GM23338 (cell line): ENCODE measurements at regions not wholly inside any gene's neighbourhood (a gene's known extent, or its start where the extent isn't known, plus 50 kb on each side); places are given as distances from the start of the nearest gene placed in this dataset.

Experiments used
- ATAC-seq: fragments of 200-7000 bp; cut with Tn5 transposase; 3 replicates; pipeline ENCODE4 v1.9.1; 2020
- DNase-seq: peaks from one replicate; pipeline ENCODE4 v3.0.0-alpha.2; 2015; ENCODE audit warnings: low spot score
- H2AFZ ChIP-seq: fragments of 200-600 bp; sonication (generic); 2 replicates; pipeline ENCODE4 v1.8.0; 2016; ENCODE audit warnings: antibody characterized with exemption, mild to moderate bottlenecking, moderate library complexity
- H3F3A ChIP-seq: fragments of 200-600 bp; sonication (generic); replicated peaks from 2 replicates; pipeline ENCODE4 v1.8.0; 2017; ENCODE audit warnings: antibody characterized with exemption, mixed run types, low read depth
- H3K27ac ChIP-seq: fragments of 200-600 bp; sonication (generic); 2 replicates; pipeline ENCODE4 v1.6.1; 2016; ENCODE audit warnings: low read depth
- H3K27me3 ChIP-seq: fragments of 200-600 bp; sonication (generic); 2 replicates; pipeline ENCODE4 v1.8.0; 2016; ENCODE audit warnings: mild to moderate bottlenecking, mixed run types, moderate library complexity; ENCODE audit not compliant: insufficient read depth
- H3K36me3 ChIP-seq: fragments of 200-600 bp; sonication (generic); 2 replicates; pipeline ENCODE4 v1.8.0; 2016; ENCODE audit warnings: mild to moderate bottlenecking; ENCODE audit not compliant: insufficient read depth
- H3K4me1 ChIP-seq: fragments of 200-600 bp; sonication (generic); 2 replicates; pipeline ENCODE4 v1.8.0; 2016; ENCODE audit warnings: mild to moderate bottlenecking, moderate library complexity; ENCODE audit not compliant: insufficient read depth
- H3K4me2 ChIP-seq: fragments of 200-600 bp; sonication (generic); 2 replicates; pipeline ENCODE4 v1.7.1; 2017; ENCODE audit warnings: mixed run types
- H3K4me3 ChIP-seq: fragments of 200-600 bp; sonication (generic); 2 replicates; pipeline ENCODE4 v1.6.1; 2016; ENCODE audit warnings: mixed run types
- H3K79me2 ChIP-seq: fragments of 200-600 bp; sonication (generic); replicated peaks from 2 replicates; pipeline ENCODE4 v1.8.0; 2017; ENCODE audit warnings: mild to moderate bottlenecking; ENCODE audit not compliant: insufficient read depth
- H3K9me2 ChIP-seq: fragments of 200-600 bp; sonication (generic); 2 replicates; pipeline ENCODE4 v1.8.0; 2017; ENCODE audit not compliant: insufficient read depth
- H4K20me1 ChIP-seq: fragments of 200-600 bp; sonication (generic); replicated peaks from 2 replicates; pipeline ENCODE4 v1.8.0; 2017; ENCODE audit warnings: mild to moderate bottlenecking; ENCODE audit not compliant: insufficient read depth
- H3K27ac Mint-ChIP-seq: 2 replicates; pipeline ENCODE4 v1.8.0; 2020; ENCODE audit warnings: inconsistent platforms, mild to moderate bottlenecking, moderate library complexity, mixed read lengths
- H3K27me3 Mint-ChIP-seq: 3 replicates; pipeline ENCODE4 v1.8.0; 2022; ENCODE audit warnings: low read depth, mild to moderate bottlenecking, moderate library complexity, mixed read lengths, inconsistent platforms; ENCODE audit not compliant: insufficient read depth, poor library complexity
- H3K36me3 Mint-ChIP-seq: 3 replicates; pipeline ENCODE4 v1.8.0; 2021; ENCODE audit warnings: low read depth, mild to moderate bottlenecking, inconsistent platforms, moderate library complexity, mixed read lengths
- H3K4me1 Mint-ChIP-seq: 3 replicates; pipeline ENCODE4 v1.8.0; 2020; ENCODE audit warnings: mild to moderate bottlenecking, inconsistent platforms, mixed read lengths
- H3K4me3 Mint-ChIP-seq: 3 replicates; pipeline ENCODE4 v1.8.0; 2021; ENCODE audit warnings: moderate library complexity, mild to moderate bottlenecking, inconsistent platforms, mixed read lengths
- H3K9me3 Mint-ChIP-seq: 3 replicates; pipeline ENCODE4 v1.8.0; 2020; ENCODE audit warnings: moderate library complexity, mild to moderate bottlenecking, inconsistent platforms, mixed read lengths
- CREB1 ChIP-seq: fragments of 250-450 bp; sonication (Bioruptor Pico); IDR thresholded peaks from 2 replicates; pipeline ENCODE4 v1.5.0; 2020; ENCODE audit warnings: low read depth, mild to moderate bottlenecking, moderate library complexity
- ETS1 ChIP-seq: IDR thresholded peaks from 2 replicates; pipeline ENCODE4 v1.6.1; 2016; ENCODE audit warnings: antibody characterized with exemption
- EZH2phosphoT487 ChIP-seq: fragments of 200-600 bp; sonication (generic); IDR thresholded peaks from one replicate; pipeline ENCODE4 v1.8.1; 2018; ENCODE audit warnings: antibody characterized with exemption; ENCODE audit not compliant: unreplicated experiment
- REST ChIP-seq: IDR thresholded peaks from one replicate; pipeline ENCODE4 v1.6.1; 2018; ENCODE audit warnings: antibody characterized with exemption; ENCODE audit not compliant: unreplicated experiment
- ZNF114 ChIP-seq: fragments of 250-450 bp; sonication (Bioruptor Pico); IDR thresholded peaks from 2 replicates; pipeline ENCODE4 v1.5.0; 2020; ENCODE audit warnings: mild to moderate bottlenecking, moderate library complexity
- ZNF462 ChIP-seq: fragments of 250-450 bp; sonication (Bioruptor Pico); IDR thresholded peaks from 2 replicates; pipeline ENCODE4 v1.5.0; 2020; ENCODE audit warnings: mild to moderate bottlenecking, moderate library complexity

- TF ChIP-seq ZNF462 (CRISPR knock-in tag), result no peak
- TF ChIP-seq ETS1, result no peak
- no peak for TF ChIP-seq CREB1 (CRISPR knock-in tag)
- no peak for TF ChIP-seq ZNF114 (CRISPR knock-in tag)
- TF ChIP-seq EZH2phosphoT487, result no peak
Measured at GRCh38 chr7:54333952-54334351, 208.2 kb upstream of the VSTM2A start (continued).

GRCh38 chr7:54336800-54337199 lies 205.4 kb upstream of the VSTM2A start:
- Mint-ChIP-seq H3K4me1 (peaks cover 20% of the 10 kb centered on the region), H3K27me3 (no peaks in the 10 kb centered on the region), H3K36me3 (no peaks in the 10 kb centered on the region), H3K9me3 (no peaks in the 10 kb centered on the region), H3K4me3 (no peak overlapping the region), H3K27ac (no peak overlapping the region)
- Histone ChIP-seq H3K27ac (no peak overlapping the region), H3K9me2 (no peaks in the 10 kb centered on the region), H3K4me2 (no peak overlapping the region), H3K4me3 (no peak overlapping the region), H3K27me3 (no peaks in the 10 kb centered on the region), H3K4me1 (peaks cover 19% of the 10 kb centered on the region), H3F3A (no peaks in the 10 kb centered on the region), H3K79me2 (no peaks in the 10 kb centered on the region), H2AFZ (no peak overlapping the region), H3K36me3 (no peaks in the 10 kb centered on the region), H4K20me1 (no peaks in the 10 kb centered on the region)
- DNase-seq (no peak), ATAC-seq (no peak)
- TF ChIP-seq REST, result no peak
